H1 (cell line): ENCODE measurements at regions not wholly inside any gene's neighbourhood (a gene's known extent, or its start where the extent isn't known, plus 50 kb on each side); places are given as distances from the start of the nearest gene placed in this dataset.

Experiments used
- CTCF ChIA-PET: fragments of 300-600 bp; sonication (Branson Sonifier 250); formaldehyde crosslinking; loops from one replicate; lab custom pipeline; 2021; ENCODE audit not compliant: partially characterized antibody; lab: Charles Lee
- POLR2A ChIA-PET: fragments of 300-600 bp; sonication (Branson Sonifier 250); formaldehyde crosslinking; loops from one replicate; lab custom pipeline; 2021; ENCODE audit warnings: inconsistent platforms; ENCODE audit not compliant: partially characterized antibody; lab: Charles Lee
- DNase-seq, 2 experiments: peaks; one replicate each; pipeline versions ENCODE4 v3.0.0 to v3.0.0-alpha.2; 2010 to 2022; ENCODE audit warnings: low spot score in 2 of 2, low read depth in 1 of 2, mixed read lengths in 1 of 2
- FAIRE-seq: peaks from 2 replicates; lab custom pipeline; 2011; peaks lifted over from hg19 to GRCh38; lab: Jason Lieb, UNC
- H2AFZ ChIP-seq: 2 replicates; pipeline ENCODE4 v1.8.1; 2012; ENCODE audit warnings: low read length, inconsistent platforms
- H2AK5ac ChIP-seq: 2 replicates; pipeline ENCODE4 v1.6.1; 2013; ENCODE audit warnings: low read depth, low read length
- H2BK120ac ChIP-seq: replicated peaks from 2 replicates; pipeline ENCODE3; 2013; ENCODE audit warnings: low read depth, low read length, inconsistent platforms
- H2BK12ac ChIP-seq: 2 replicates; pipeline ENCODE4 v1.6.1; 2013; ENCODE audit warnings: low read depth, low read length
- H2BK15ac ChIP-seq: 2 replicates; pipeline ENCODE4 v1.6.1; 2013; ENCODE audit warnings: low read length
- H2BK20ac ChIP-seq: 2 replicates; pipeline ENCODE4 v1.6.1; 2013; ENCODE audit warnings: low read length
- H2BK5ac ChIP-seq: 2 replicates; pipeline ENCODE4 v1.6.1; 2013; ENCODE audit warnings: low read depth, low read length
- H3K14ac ChIP-seq: 2 replicates; pipeline ENCODE4 v1.6.1; 2013; ENCODE audit warnings: inconsistent platforms; ENCODE audit not compliant: insufficient read length
- H3K18ac ChIP-seq: 2 replicates; pipeline ENCODE4 v1.6.1; 2013; ENCODE audit warnings: low read length; ENCODE audit errors: extremely low read depth
- H3K23ac ChIP-seq: 2 replicates; pipeline ENCODE4 v1.6.1; 2013; ENCODE audit warnings: inconsistent platforms; ENCODE audit not compliant: insufficient read length
- H3K23me2 ChIP-seq: 2 replicates; pipeline ENCODE4 v1.6.1; 2013; ENCODE audit warnings: low read depth, low read length
- H3K27ac ChIP-seq: 2 replicates; pipeline ENCODE4 v1.6.1; 2011; ENCODE audit warnings: low read depth, low read length, inconsistent platforms
- H3K27me3 ChIP-seq, 4 experiments: replicated peaks in 1 of 4; 1 replicate in 1 of 4; 2 replicates in 3 of 4; pipeline versions ENCODE4 v1.6.1 to v1.8.1; 2011 to 2013; ENCODE audit warnings: low read length in 3 of 4, mild to moderate bottlenecking in 3 of 4, inconsistent platforms in 2 of 4, mixed read lengths in 2 of 4, moderate library complexity in 1 of 4; ENCODE audit not compliant: control insufficient read depth in 3 of 4, insufficient read depth in 3 of 4; ENCODE audit errors: extremely low read depth in 1 of 4
- H3K36me3 ChIP-seq, 4 experiments: 2 replicates each; pipeline versions ENCODE4 v1.6.1 to v1.8.1; 2011 to 2013; ENCODE audit warnings: mild to moderate bottlenecking in 4 of 4, low read length in 3 of 4, moderate library complexity in 2 of 4, control low read depth in 1 of 4, inconsistent platforms in 1 of 4; ENCODE audit not compliant: insufficient read depth in 4 of 4, control insufficient read depth in 2 of 4
- H3K4ac ChIP-seq: replicated peaks from 2 replicates; pipeline ENCODE3; 2013; ENCODE audit warnings: low read length, low read depth, mixed read lengths, inconsistent platforms; ENCODE audit not compliant: insufficient read length
- H3K4me1 ChIP-seq, 4 experiments: replicated peaks in 1 of 4; 1 replicate in 1 of 4; 2 replicates in 3 of 4; pipeline versions ENCODE4 v1.6.1 to v1.8.1; 2011 to 2013; ENCODE audit warnings: low read length in 3 of 4, inconsistent platforms in 2 of 4, mixed read lengths in 1 of 4; ENCODE audit not compliant: insufficient read depth in 4 of 4, control insufficient read depth in 3 of 4
- H3K4me2 ChIP-seq, 2 experiments: 2 replicates each; pipeline versions ENCODE4 v1.6.1 to v1.8.1; 2011 to 2013; ENCODE audit warnings: low read depth in 2 of 2, low read length in 2 of 2, control low read depth in 1 of 2, inconsistent platforms in 1 of 2, mild to moderate bottlenecking in 1 of 2; ENCODE audit not compliant: insufficient read depth in 1 of 2
- H3K4me3 ChIP-seq, 4 experiments: fragments of 200-600, 300-600 bp in 1 of 4; sonication (generic), shearing (Covaris generic), sonication (Bioruptor Twin) in 1 of 4; 2 replicates each; pipeline versions ENCODE4 v1.5.1 to v1.8.1; 2011 to 2016; ENCODE audit warnings: low read length in 4 of 4, low read depth in 3 of 4, control low read depth in 2 of 4, inconsistent platforms in 2 of 4, mild to moderate bottlenecking in 2 of 4, mixed read lengths in 1 of 4, moderate library complexity in 1 of 4; ENCODE audit not compliant: insufficient read depth in 2 of 4; ENCODE audit errors: extremely low read depth in 1 of 4
- H3K56ac ChIP-seq: replicated peaks from 2 replicates; pipeline ENCODE3; 2013; ENCODE audit warnings: low read depth, mild to moderate bottlenecking, mixed read lengths, low read length, inconsistent platforms; ENCODE audit not compliant: insufficient read length
- H3K79me1 ChIP-seq: 2 replicates; pipeline ENCODE4 v1.6.1; 2013; ENCODE audit warnings: low read depth, low read length, control low read depth
- H3K79me2 ChIP-seq, 2 experiments: 2 replicates each; pipeline versions ENCODE4 v1.6.1 to v1.8.1; 2012 to 2013; ENCODE audit warnings: low read length in 2 of 2, mild to moderate bottlenecking in 2 of 2, inconsistent platforms in 1 of 2; ENCODE audit not compliant: insufficient read depth in 2 of 2, control insufficient read depth in 1 of 2
- H3K9ac ChIP-seq, 4 experiments: replicated peaks in 1 of 4; 1 replicate in 1 of 4; 2 replicates in 3 of 4; pipeline versions ENCODE4 v1.6.1 to v1.8.1; 2011 to 2013; ENCODE audit warnings: low read depth in 3 of 4, low read length in 3 of 4, control low read depth in 2 of 4, mild to moderate bottlenecking in 2 of 4, moderate library complexity in 2 of 4, inconsistent platforms in 1 of 4; ENCODE audit errors: extremely low read depth in 1 of 4
- H3K9me3 ChIP-seq, 2 experiments: 2 replicates each; pipeline versions ENCODE4 v1.6.1 to v1.8.1; 2012 to 2013; ENCODE audit warnings: mild to moderate bottlenecking in 2 of 2, moderate library complexity in 2 of 2, control low read depth in 1 of 2, inconsistent platforms in 1 of 2, low read depth in 1 of 2, low read length in 1 of 2, mixed read lengths in 1 of 2; ENCODE audit not compliant: insufficient read depth in 2 of 2
- H4K20me1 ChIP-seq, 2 experiments: replicated peaks in 1 of 2; 2 replicates each; pipeline versions ENCODE3 to v1.8.1; 2011 to 2013; ENCODE audit warnings: inconsistent platforms in 2 of 2, low read length in 2 of 2, mild to moderate bottlenecking in 1 of 2; ENCODE audit not compliant: insufficient read depth in 2 of 2, control insufficient read depth in 1 of 2
- H4K5ac ChIP-seq: 2 replicates; pipeline ENCODE4 v1.6.1; 2013; ENCODE audit warnings: low read length, low read depth, mixed read lengths, inconsistent platforms; ENCODE audit not compliant: insufficient read length
- H4K8ac ChIP-seq: 2 replicates; pipeline ENCODE4 v1.8.0; 2013; ENCODE audit warnings: mild to moderate bottlenecking, moderate library complexity, low read length, inconsistent platforms; ENCODE audit not compliant: insufficient read depth; ENCODE audit errors: extremely low read depth
- H4K91ac ChIP-seq: replicated peaks from 2 replicates; pipeline ENCODE3; 2013; ENCODE audit warnings: low read length, mixed read lengths, inconsistent platforms; ENCODE audit not compliant: insufficient read length
- BCL11A ChIP-seq, 2 experiments: IDR thresholded peaks; one replicate each; pipeline ENCODE4 v1.6.1; 2011; ENCODE audit warnings: low read depth in 2 of 2, low read length in 2 of 2, mild to moderate bottlenecking in 2 of 2
- CEBPB ChIP-seq: IDR thresholded peaks from 2 replicates; pipeline ENCODE4 v1.6.1; 2012; ENCODE audit warnings: low read depth, low read length
- CHD1 ChIP-seq: IDR thresholded peaks from 2 replicates; pipeline ENCODE4 v1.6.1; 2012; ENCODE audit warnings: low read depth, low read length, improper control_type of control experiment
- KDM5A ChIP-seq: fragments of 200-600 bp; IDR thresholded peaks from 2 replicates; pipeline ENCODE4 v1.7.1; 2012; ENCODE audit warnings: mild to moderate bottlenecking, low read length, inconsistent platforms, mixed read lengths
- NRF1 ChIP-seq: IDR thresholded peaks from 2 replicates; pipeline ENCODE4 v1.6.1; 2011; ENCODE audit warnings: mild to moderate bottlenecking, low read depth, low read length, improper control_type of control experiment
- PHF8 ChIP-seq: fragments of 200-600 bp; sonication (generic); conservative IDR thresholded peaks from 2 replicates; pipeline ENCODE4 v1.7.1; 2012; ENCODE audit warnings: low read depth, mild to moderate bottlenecking, inconsistent platforms, low read length, moderate library complexity
- RNF2 ChIP-seq: fragments of 200-900, 300-1000 bp; sonication (generic); IDR thresholded peaks from 2 replicates; pipeline ENCODE4 v1.7.1; 2016; ENCODE audit warnings: borderline replicate concordance, low read depth, mild to moderate bottlenecking, antibody characterized with exemption, low read length; ENCODE audit not compliant: poor library complexity, severe bottlenecking; ENCODE audit errors: missing control alignments
- TBP ChIP-seq: IDR thresholded peaks from 2 replicates; pipeline ENCODE4 v1.6.1; 2011; ENCODE audit warnings: low read depth, low read length, improper control_type of control experiment
- TCF12 ChIP-seq: IDR thresholded peaks from 2 replicates; pipeline ENCODE4 v1.6.1; 2011; ENCODE audit warnings: low read depth, mild to moderate bottlenecking, low read length
- TEAD4 ChIP-seq: IDR thresholded peaks from 2 replicates; pipeline ENCODE4 v1.6.1; 2012; ENCODE audit warnings: low read depth, low read length, inconsistent platforms, mixed read lengths
- WGBS, 2 experiments: shearing (Covaris generic) in 1 of 2; methylation state at CpG; one replicate each; pipeline versions ENCODE4 v1.1.6 to v1.1.7; 2013 to 2015; ENCODE audit warnings: low lambda C conversion rate in 2 of 2, mixed read lengths in 2 of 2, inconsistent platforms in 1 of 2, low coverage in 1 of 2, missing lambda C conversion rate in 1 of 2; ENCODE audit not compliant: insufficient replicate concordance in 2 of 2, insufficient coverage in 1 of 2, insufficient read length in 1 of 2; ENCODE audit errors: extremely low coverage in 1 of 2, missing lambda C conversion rate in 1 of 2; 5-methylcytosine and 5-hydroxymethylcytosine counted together

- Histone ChIP-seq H3K27me3 (no peaks in the 10 kb centered on the region), H3K79me1 (no peaks in the 10 kb centered on the region), H2BK120ac (no peak overlapping the region), H2BK15ac (no peak overlapping the region), H2AK5ac (no peak overlapping the region), H3K56ac (no peak overlapping the region), H3K9me3 (no peaks in the 10 kb centered on the region), H3K79me2 (no peaks in the 10 kb centered on the region), H3K14ac (no peak overlapping the region), H3K4ac (no peak overlapping the region), H3K4me3 (no peak overlapping the region), H3K23me2 (no peaks in the 10 kb centered on the region), H3K9ac (no peak overlapping the region), H2BK5ac (no peak overlapping the region), H3K4me1 (no peaks in the 10 kb centered on the region), H3K27ac (no peak overlapping the region), H2BK12ac (no peak overlapping the region), H3K23ac (no peak overlapping the region), H2AFZ (peak overlapping the region; percentile 76; the same call in 1 of the 2 replicates), H3K4me2 (no peak overlapping the region), H4K8ac (no peak overlapping the region), H3K18ac (no peak overlapping the region), H2BK20ac (no peak overlapping the region), H4K5ac (no peak overlapping the region), H3K36me3 (no peaks in the 10 kb centered on the region), H4K91ac (no peak overlapping the region), H4K20me1 (no peaks in the 10 kb centered on the region)
- ChIA-PET POLR2A (no interaction called here), CTCF (interaction anchor here (0.5 kb wide), 1 partner anchor 545 kb away, joined by 3 read pairs; no protein-coding TSS in a partner anchor)
- TF ChIP-seq RNF2 = no peak
- TF ChIP-seq PHF8 = no peak
- TF ChIP-seq CHD1 = no peak
- TF ChIP-seq TCF12 = no peak
- no peak for TF ChIP-seq NRF1
- no peak for TF ChIP-seq TBP
- TF ChIP-seq CEBPB = no peak
- TF ChIP-seq TEAD4 = no peak
- no peak for TF ChIP-seq KDM5A
- TF ChIP-seq BCL11A (IDR thresholded peaks at IDR 0.05; ENCODE audit: low read depth in 2 of 2, low read length in 2 of 2) = no peak
- DNase-seq (no peak), FAIRE-seq (no peak)
- WGBS, 2 experiments = 95% methylated on average over 4 of the region's 4 CpGs; no CpG with 5 or more reads in 1 of the 2 experiments
Observed at GRCh38 chr3:59551834-59552233, 502.0 kb upstream of the CFAP20DC start.
